H1 (cell line): ENCODE measurements at regions not wholly inside any gene's neighbourhood (a gene's known extent, or its start where the extent isn't known, plus 50 kb on each side); places are given as distances from the start of the nearest gene placed in this dataset.

Experiments
- CTCF ChIA-PET: fragments of 300-600 bp; sonication (Branson Sonifier 250); formaldehyde crosslinking; loops from one replicate; lab custom pipeline; 2021; ENCODE audit not compliant: partially characterized antibody; lab: Charles Lee
- POLR2A ChIA-PET: fragments of 300-600 bp; sonication (Branson Sonifier 250); formaldehyde crosslinking; loops from one replicate; lab custom pipeline; 2021; ENCODE audit warnings: inconsistent platforms; ENCODE audit not compliant: partially characterized antibody; lab: Charles Lee
- DNase-seq, 2 experiments: peaks; one replicate each; pipeline versions ENCODE4 v3.0.0 to v3.0.0-alpha.2; 2010 to 2022; ENCODE audit warnings: low spot score in 2 of 2, low read depth in 1 of 2, mixed read lengths in 1 of 2
- FAIRE-seq: peaks from 2 replicates; lab custom pipeline; 2011; peaks lifted over from hg19 to GRCh38; lab: Jason Lieb, UNC
- H2AFZ ChIP-seq: 2 replicates; pipeline ENCODE4 v1.8.1; 2012; ENCODE audit warnings: low read length, inconsistent platforms
- H2AK5ac ChIP-seq: 2 replicates; pipeline ENCODE4 v1.6.1; 2013; ENCODE audit warnings: low read depth, low read length
- H2BK120ac ChIP-seq: replicated peaks from 2 replicates; pipeline ENCODE3; 2013; ENCODE audit warnings: low read depth, low read length, inconsistent platforms
- H2BK12ac ChIP-seq: 2 replicates; pipeline ENCODE4 v1.6.1; 2013; ENCODE audit warnings: low read depth, low read length
- H2BK15ac ChIP-seq: 2 replicates; pipeline ENCODE4 v1.6.1; 2013; ENCODE audit warnings: low read length
- H2BK20ac ChIP-seq: 2 replicates; pipeline ENCODE4 v1.6.1; 2013; ENCODE audit warnings: low read length
- H2BK5ac ChIP-seq: 2 replicates; pipeline ENCODE4 v1.6.1; 2013; ENCODE audit warnings: low read depth, low read length
- H3K14ac ChIP-seq: 2 replicates; pipeline ENCODE4 v1.6.1; 2013; ENCODE audit warnings: inconsistent platforms; ENCODE audit not compliant: insufficient read length
- H3K18ac ChIP-seq: 2 replicates; pipeline ENCODE4 v1.6.1; 2013; ENCODE audit warnings: low read length; ENCODE audit errors: extremely low read depth
- H3K23ac ChIP-seq: 2 replicates; pipeline ENCODE4 v1.6.1; 2013; ENCODE audit warnings: inconsistent platforms; ENCODE audit not compliant: insufficient read length
- H3K23me2 ChIP-seq: 2 replicates; pipeline ENCODE4 v1.6.1; 2013; ENCODE audit warnings: low read depth, low read length
- H3K27ac ChIP-seq: 2 replicates; pipeline ENCODE4 v1.6.1; 2011; ENCODE audit warnings: low read depth, low read length, inconsistent platforms
- H3K27me3 ChIP-seq, 4 experiments: replicated peaks in 1 of 4; 1 replicate in 1 of 4; 2 replicates in 3 of 4; pipeline versions ENCODE4 v1.6.1 to v1.8.1; 2011 to 2013; ENCODE audit warnings: low read length in 3 of 4, mild to moderate bottlenecking in 3 of 4, inconsistent platforms in 2 of 4, mixed read lengths in 2 of 4, moderate library complexity in 1 of 4; ENCODE audit not compliant: control insufficient read depth in 3 of 4, insufficient read depth in 3 of 4; ENCODE audit errors: extremely low read depth in 1 of 4
- H3K36me3 ChIP-seq, 4 experiments: 2 replicates each; pipeline versions ENCODE4 v1.6.1 to v1.8.1; 2011 to 2013; ENCODE audit warnings: mild to moderate bottlenecking in 4 of 4, low read length in 3 of 4, moderate library complexity in 2 of 4, control low read depth in 1 of 4, inconsistent platforms in 1 of 4; ENCODE audit not compliant: insufficient read depth in 4 of 4, control insufficient read depth in 2 of 4
- H3K4ac ChIP-seq: replicated peaks from 2 replicates; pipeline ENCODE3; 2013; ENCODE audit warnings: low read length, low read depth, mixed read lengths, inconsistent platforms; ENCODE audit not compliant: insufficient read length
- H3K4me1 ChIP-seq, 4 experiments: replicated peaks in 1 of 4; 1 replicate in 1 of 4; 2 replicates in 3 of 4; pipeline versions ENCODE4 v1.6.1 to v1.8.1; 2011 to 2013; ENCODE audit warnings: low read length in 3 of 4, inconsistent platforms in 2 of 4, mixed read lengths in 1 of 4; ENCODE audit not compliant: insufficient read depth in 4 of 4, control insufficient read depth in 3 of 4
- H3K4me2 ChIP-seq, 2 experiments: 2 replicates each; pipeline versions ENCODE4 v1.6.1 to v1.8.1; 2011 to 2013; ENCODE audit warnings: low read depth in 2 of 2, low read length in 2 of 2, control low read depth in 1 of 2, inconsistent platforms in 1 of 2, mild to moderate bottlenecking in 1 of 2; ENCODE audit not compliant: insufficient read depth in 1 of 2
- H3K4me3 ChIP-seq, 4 experiments: fragments of 200-600, 300-600 bp in 1 of 4; sonication (generic), shearing (Covaris generic), sonication (Bioruptor Twin) in 1 of 4; 2 replicates each; pipeline versions ENCODE4 v1.5.1 to v1.8.1; 2011 to 2016; ENCODE audit warnings: low read length in 4 of 4, low read depth in 3 of 4, control low read depth in 2 of 4, inconsistent platforms in 2 of 4, mild to moderate bottlenecking in 2 of 4, mixed read lengths in 1 of 4, moderate library complexity in 1 of 4; ENCODE audit not compliant: insufficient read depth in 2 of 4; ENCODE audit errors: extremely low read depth in 1 of 4
- H3K56ac ChIP-seq: replicated peaks from 2 replicates; pipeline ENCODE3; 2013; ENCODE audit warnings: low read depth, mild to moderate bottlenecking, mixed read lengths, low read length, inconsistent platforms; ENCODE audit not compliant: insufficient read length
- H3K79me1 ChIP-seq: 2 replicates; pipeline ENCODE4 v1.6.1; 2013; ENCODE audit warnings: low read depth, low read length, control low read depth
- H3K79me2 ChIP-seq, 2 experiments: 2 replicates each; pipeline versions ENCODE4 v1.6.1 to v1.8.1; 2012 to 2013; ENCODE audit warnings: low read length in 2 of 2, mild to moderate bottlenecking in 2 of 2, inconsistent platforms in 1 of 2; ENCODE audit not compliant: insufficient read depth in 2 of 2, control insufficient read depth in 1 of 2
- H3K9ac ChIP-seq, 4 experiments: replicated peaks in 1 of 4; 1 replicate in 1 of 4; 2 replicates in 3 of 4; pipeline versions ENCODE4 v1.6.1 to v1.8.1; 2011 to 2013; ENCODE audit warnings: low read depth in 3 of 4, low read length in 3 of 4, control low read depth in 2 of 4, mild to moderate bottlenecking in 2 of 4, moderate library complexity in 2 of 4, inconsistent platforms in 1 of 4; ENCODE audit errors: extremely low read depth in 1 of 4
- H3K9me3 ChIP-seq, 2 experiments: 2 replicates each; pipeline versions ENCODE4 v1.6.1 to v1.8.1; 2012 to 2013; ENCODE audit warnings: mild to moderate bottlenecking in 2 of 2, moderate library complexity in 2 of 2, control low read depth in 1 of 2, inconsistent platforms in 1 of 2, low read depth in 1 of 2, low read length in 1 of 2, mixed read lengths in 1 of 2; ENCODE audit not compliant: insufficient read depth in 2 of 2
- H4K20me1 ChIP-seq, 2 experiments: replicated peaks in 1 of 2; 2 replicates each; pipeline versions ENCODE3 to v1.8.1; 2011 to 2013; ENCODE audit warnings: inconsistent platforms in 2 of 2, low read length in 2 of 2, mild to moderate bottlenecking in 1 of 2; ENCODE audit not compliant: insufficient read depth in 2 of 2, control insufficient read depth in 1 of 2
- H4K5ac ChIP-seq: 2 replicates; pipeline ENCODE4 v1.6.1; 2013; ENCODE audit warnings: low read length, low read depth, mixed read lengths, inconsistent platforms; ENCODE audit not compliant: insufficient read length
- H4K8ac ChIP-seq: 2 replicates; pipeline ENCODE4 v1.8.0; 2013; ENCODE audit warnings: mild to moderate bottlenecking, moderate library complexity, low read length, inconsistent platforms; ENCODE audit not compliant: insufficient read depth; ENCODE audit errors: extremely low read depth
- H4K91ac ChIP-seq: replicated peaks from 2 replicates; pipeline ENCODE3; 2013; ENCODE audit warnings: low read length, mixed read lengths, inconsistent platforms; ENCODE audit not compliant: insufficient read length
- ASH2L ChIP-seq: fragments of 200-600, 300-600 bp; sonication (generic); IDR thresholded peaks from one replicate; pipeline ENCODE4 v1.7.1; 2017; ENCODE audit warnings: low read length
- RAD21 ChIP-seq, 2 experiments: IDR thresholded peaks in 1 of 2; conservative IDR thresholded peaks in 1 of 2; 2 replicates each; pipeline ENCODE4 v1.6.1; 2011; ENCODE audit warnings: low read depth in 2 of 2, low read length in 2 of 2, improper control_type of control experiment in 1 of 2, inconsistent platforms in 1 of 2, mild to moderate bottlenecking in 1 of 2, moderate library complexity in 1 of 2
- WGBS, 2 experiments: shearing (Covaris generic) in 1 of 2; methylation state at CpG; one replicate each; pipeline versions ENCODE4 v1.1.6 to v1.1.7; 2013 to 2015; ENCODE audit warnings: low lambda C conversion rate in 2 of 2, mixed read lengths in 2 of 2, inconsistent platforms in 1 of 2, low coverage in 1 of 2, missing lambda C conversion rate in 1 of 2; ENCODE audit not compliant: insufficient replicate concordance in 2 of 2, insufficient coverage in 1 of 2, insufficient read length in 1 of 2; ENCODE audit errors: extremely low coverage in 1 of 2, missing lambda C conversion rate in 1 of 2; 5-methylcytosine and 5-hydroxymethylcytosine counted together

- H3K14ac ChIP-seq = no peak overlapping the region
- H4K8ac ChIP-seq = no peak overlapping the region
- H3K18ac ChIP-seq = peak overlapping the region; percentile 48; the same call in 1 of the 2 replicates
- H3K36me3 ChIP-seq = no peaks in the 10 kb centered on the region
- POLR2A ChIA-PET = interaction anchor here (1.2 kb wide), 2 partner anchors 8 to 10 kb away, joined by 3 read pairs; no protein-coding TSS in a partner anchor
- no peak overlapping the region for H4K5ac ChIP-seq
- peak overlapping the region in 1 of 4 experiments; percentile 2; a peak in 1 of 8 replicates for H3K4me3 ChIP-seq
- DNase-seq (peak in 1 of 2 experiments; percentile 44), FAIRE-seq (peak; percentile 24)
- H3K4ac ChIP-seq = no peak overlapping the region
- H3K79me1 ChIP-seq = no peaks in the 10 kb centered on the region
- H3K23me2 ChIP-seq = no peaks in the 10 kb centered on the region
- 78% methylated on average over 1 of the region's 1 CpG; no CpG with 5 or more reads in 1 of the 2 experiments for WGBS, 2 experiments
- H3K4me2 ChIP-seq = peak overlapping the region; percentile 24 to 74
- no peaks in the 10 kb centered on the region; a peak in 2 of 7 replicates for H3K27me3 ChIP-seq
- no peak overlapping the region for H3K23ac ChIP-seq
- H2BK5ac ChIP-seq = peak overlapping the region; percentile 78; the same call in 1 of the 2 replicates
- H3K27ac ChIP-seq = no peak overlapping the region
- H3K79me2 ChIP-seq = no peaks in the 10 kb centered on the region
- H2BK12ac ChIP-seq = peak overlapping the region; percentile 29; the same call in 1 of the 2 replicates
- H2AFZ ChIP-seq = peak overlapping the region; percentile 43; the same call in 1 of the 2 replicates
- peak overlapping the region; percentile 23; the same call in 1 of the 2 replicates for H2BK20ac ChIP-seq
- H3K4me1 ChIP-seq = peaks cover 0 to 9% (median 4%) of the 10 kb centered on the region in 4 experiments; a peak in 3 of 7 replicates
- CTCF ChIA-PET = interaction anchor here (0.8 to 2.0 kb wide), 3 partner anchors 9 to 488 kb away, joined by 3 to 6 read pairs (median 3); no protein-coding TSS in a partner anchor
- no peaks in the 10 kb centered on the region for H4K20me1 ChIP-seq
- no peak overlapping the region for H3K56ac ChIP-seq
- TF ChIP-seq ASH2L (peak; percentile 80), RAD21 (IDR thresholded peaks at IDR 0.05 in 1 of 2, conservative IDR thresholded peaks at IDR 0.05 in 1 of 2; ENCODE audit: low read depth in 2 of 2, low read length in 2 of 2) (no peak)
- H3K9me3 ChIP-seq = no peaks in the 10 kb centered on the region
- H2BK120ac ChIP-seq = no peak overlapping the region
- H2AK5ac ChIP-seq = no peak overlapping the region
- no peak overlapping the region for H4K91ac ChIP-seq
- H2BK15ac ChIP-seq = 0 out of 2 replicates have a peak overlapping the region, but pooled peaks have one; percentile 5
- no peak overlapping the region for H3K9ac ChIP-seq
These were observed 178.3 kb upstream of the GATA6 start for GRCh38 chr18:21991081-21991534.
